ENCODE measurements at regions not wholly inside any gene's neighbourhood (a gene's known extent, or its start where the extent isn't known, plus 50 kb on each side); places are given as distances from the start of the nearest gene placed in this dataset.
"Not testable (repeated sequence)": the region's sequence is repeated elsewhere in the genome, so short reads cannot be mapped to it uniquely, and the experiment has no call there.

DNA sequence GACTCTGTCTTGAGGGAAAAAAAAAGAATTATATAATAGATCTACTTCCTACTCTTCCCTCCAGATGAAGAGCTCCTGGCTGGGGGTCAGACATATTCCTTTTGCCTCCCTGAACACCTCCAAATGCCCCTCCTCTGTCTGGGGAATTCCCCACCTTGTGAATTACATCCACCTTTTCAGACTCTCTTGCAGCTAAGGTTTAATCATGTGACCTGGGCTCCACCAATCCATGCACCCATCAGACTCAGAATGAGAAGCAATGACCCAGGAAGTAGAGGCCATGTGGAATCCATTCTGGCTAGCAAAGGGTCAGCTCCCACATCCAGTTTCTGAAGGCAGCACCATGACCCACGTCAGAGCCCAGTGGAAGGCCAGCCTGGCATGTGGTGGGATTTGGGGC is 93.6 kb upstream of the CUX1 start:
- no peak for TF ChIP-seq CTCF (conservative IDR thresholded peaks at IDR 0.05)
- TF ChIP-seq ZFX (IDR thresholded peaks at IDR 0.05): no peak
- no peak overlapping the region for H3K27ac ChIP-seq

GRCh38 chr7:101724957-101725356 is 92.5 kb upstream of the CUX1 start:
- no peak overlapping the region for H3K27ac ChIP-seq
- TF ChIP-seq CTCF (conservative IDR thresholded peaks at IDR 0.05) (no peak), ZFX (IDR thresholded peaks at IDR 0.05) (no peak)

GRCh38 chr7:101725921-101726320 is 91.5 kb upstream of the CUX1 start:
- no peak overlapping the region for H3K27ac ChIP-seq
- TF ChIP-seq CTCF (conservative IDR thresholded peaks at IDR 0.05): no peak

- H3K27ac ChIP-seq: no peak overlapping the region
- TF ChIP-seq ZFX (IDR thresholded peaks at IDR 0.05): no peak
- TF ChIP-seq CTCF (conservative IDR thresholded peaks at IDR 0.05): no peak
Measured at GRCh38 chr7:101727184-101727583, 90.2 kb upstream of the CUX1 start.

DNA sequence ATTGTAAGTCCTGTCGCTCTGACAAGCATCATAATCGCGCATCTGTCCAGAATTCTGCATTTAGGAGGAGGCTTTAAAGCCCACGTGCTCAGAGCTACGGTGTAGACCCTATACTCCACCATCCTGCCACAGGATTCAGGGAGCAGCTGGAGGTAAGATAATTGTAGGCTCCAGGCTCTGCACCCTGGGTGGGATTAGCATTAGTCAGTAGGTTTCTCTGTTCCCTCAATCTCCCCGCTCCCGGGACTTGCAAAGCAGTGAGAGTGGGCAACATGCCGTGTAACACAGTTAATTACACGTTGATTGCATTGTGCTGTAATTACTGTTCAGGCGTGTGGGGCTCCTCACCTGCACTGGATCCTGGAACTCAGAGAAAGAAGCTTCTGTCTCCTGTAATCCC is 89.3 kb upstream of the CUX1 start:
- TF ChIP-seq CTCF (conservative IDR thresholded peaks at IDR 0.05) (no peak), ZFX (IDR thresholded peaks at IDR 0.05) (no peak)
- H3K27ac ChIP-seq: no peak overlapping the region

- H3K27ac ChIP-seq: not testable (repeated sequence)
Measured at GRCh38 chr7:101728873-101729240, 88.6 kb upstream of the CUX1 start.

GRCh38 chr7:101729241-101729883 is 88.1 kb upstream of the CUX1 start:
- no peak overlapping the region for H3K27ac ChIP-seq
- TF ChIP-seq ZFX (IDR thresholded peaks at IDR 0.05) (no peak), CTCF (conservative IDR thresholded peaks at IDR 0.05) (no peak)

- TF ChIP-seq CTCF (conservative IDR thresholded peaks at IDR 0.05) (no peak), ZFX (IDR thresholded peaks at IDR 0.05) (no peak)
- no peak overlapping the region for H3K27ac ChIP-seq
Measured at GRCh38 chr7:101731502-101732084, 85.8 kb upstream of the CUX1 start.
